ENCODE measurements at regions not wholly inside any gene's neighbourhood (a gene's known extent, or its start where the extent isn't known, plus 50 kb on each side); places are given as distances from the start of the nearest gene placed in this dataset.

DNA sequence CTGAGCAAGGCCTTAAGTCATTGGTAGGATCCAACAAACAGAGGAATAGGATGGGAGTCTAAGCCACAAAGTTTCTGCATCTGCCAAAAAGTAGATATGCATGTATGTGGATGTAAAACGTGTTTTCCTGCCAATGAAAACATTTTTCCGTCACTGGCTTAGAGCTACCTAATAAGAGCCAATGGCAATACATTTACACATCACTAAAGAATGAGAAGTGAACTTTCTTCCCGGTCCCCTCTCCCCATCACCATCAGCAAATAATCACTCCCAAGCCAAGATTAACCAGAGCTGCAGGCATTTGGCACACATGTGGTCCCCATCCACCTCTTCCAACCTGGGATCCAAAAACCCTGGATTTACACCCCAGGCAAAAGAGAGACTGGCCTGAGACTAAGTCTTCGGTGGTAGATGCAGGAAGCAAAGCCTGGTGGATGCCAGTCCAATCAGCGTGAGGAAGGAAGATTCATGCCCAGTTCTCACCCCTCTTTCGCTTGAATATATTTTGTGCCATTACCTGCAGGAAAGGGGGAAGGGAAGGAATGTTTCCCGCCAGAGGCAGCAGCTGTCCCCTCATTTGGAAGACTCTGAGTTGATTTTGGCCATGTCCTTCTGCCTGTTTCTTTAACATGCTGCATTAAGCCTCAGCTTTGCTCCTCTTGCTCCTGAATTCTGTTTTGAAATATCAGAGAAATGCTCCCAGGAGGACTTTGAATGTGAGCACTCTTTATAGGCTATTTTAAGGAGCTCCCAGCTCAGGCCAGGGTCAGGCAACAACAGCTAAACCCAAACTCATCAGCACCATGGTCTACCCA, 131.4 kb downstream of the CHIC2 start:
- TF ChIP-seq POLR2A (IDR thresholded peaks at IDR 0.05) (no peak), POLR2AphosphoS5 (IDR thresholded peaks at IDR 0.05; ENCODE audit: insufficient read depth in 1 of 2, low read depth in 1 of 2) (no peak)
- TF ChIP-seq, protein P1, sequence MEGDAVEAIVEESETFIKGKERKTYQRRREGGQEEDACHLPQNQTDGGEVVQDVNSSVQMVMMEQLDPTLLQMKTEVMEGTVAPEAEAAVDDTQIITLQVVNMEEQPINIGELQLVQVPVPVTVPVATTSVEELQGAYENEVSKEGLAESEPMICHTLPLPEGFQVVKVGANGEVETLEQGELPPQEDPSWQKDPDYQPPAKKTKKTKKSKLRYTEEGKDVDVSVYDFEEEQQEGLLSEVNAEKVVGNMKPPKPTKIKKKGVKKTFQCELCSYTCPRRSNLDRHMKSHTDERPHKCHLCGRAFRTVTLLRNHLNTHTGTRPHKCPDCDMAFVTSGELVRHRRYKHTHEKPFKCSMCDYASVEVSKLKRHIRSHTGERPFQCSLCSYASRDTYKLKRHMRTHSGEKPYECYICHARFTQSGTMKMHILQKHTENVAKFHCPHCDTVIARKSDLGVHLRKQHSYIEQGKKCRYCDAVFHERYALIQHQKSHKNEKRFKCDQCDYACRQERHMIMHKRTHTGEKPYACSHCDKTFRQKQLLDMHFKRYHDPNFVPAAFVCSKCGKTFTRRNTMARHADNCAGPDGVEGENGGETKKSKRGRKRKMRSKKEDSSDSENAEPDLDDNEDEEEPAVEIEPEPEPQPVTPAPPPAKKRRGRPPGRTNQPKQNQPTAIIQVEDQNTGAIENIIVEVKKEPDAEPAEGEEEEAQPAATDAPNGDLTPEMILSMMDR (IDR thresholded peaks at IDR 0.05), result no peak
- Histone ChIP-seq H3K27ac (no peak overlapping the region), H3K4me1 (no peaks in the 10 kb centered on the region), H3K4me3 (no peak overlapping the region), H3K27me3 (no peaks in the 10 kb centered on the region), H3K36me3 (no peaks in the 10 kb centered on the region), H3K9me3 (no peaks in the 10 kb centered on the region)
- intact Hi-C loops (cut with DNase I), result loop anchor here (5.0 kb wide), 1 partner anchor 284 kb away; no protein-coding TSS in a partner anchor
- no peak for DNase-seq (ENCODE audit: extremely low spot score in 2 of 2)

DNA sequence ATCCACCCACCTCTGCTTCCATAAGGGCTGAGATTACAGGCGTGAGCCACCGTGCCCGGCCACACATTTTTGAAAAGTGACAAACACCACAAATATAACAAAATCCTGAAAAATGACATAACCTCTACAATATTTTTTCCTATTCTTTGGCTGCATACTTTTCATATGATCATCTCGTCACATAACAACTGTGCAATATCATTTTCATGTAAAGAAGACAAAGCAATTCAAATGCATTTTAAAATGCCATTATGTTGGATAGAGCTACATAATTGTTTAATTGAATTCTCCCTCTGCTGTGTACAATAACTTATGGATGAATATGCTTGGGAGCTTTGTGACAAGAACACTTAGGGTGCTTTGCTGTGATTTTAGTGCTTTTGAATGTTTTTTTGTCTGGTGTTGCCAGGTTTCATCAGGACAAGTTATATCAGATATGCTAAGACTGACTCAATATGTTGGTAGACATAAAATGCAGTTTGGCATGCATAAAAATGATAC, 132.9 kb downstream of the CHIC2 start:
- H3K27ac ChIP-seq, result no peak overlapping the region
- no peak overlapping the region for H3K4me3 ChIP-seq
- H3K9me3 ChIP-seq, result no peaks in the 10 kb centered on the region
- TF ChIP-seq POLR2A (IDR thresholded peaks at IDR 0.05) (no peak), POLR2AphosphoS5 (IDR thresholded peaks at IDR 0.05; ENCODE audit: insufficient read depth in 1 of 2, low read depth in 1 of 2) (no peak)
- TF ChIP-seq, protein P1 (IDR thresholded peaks at IDR 0.05), result no peak
- no peaks in the 10 kb centered on the region for H3K27me3 ChIP-seq
- H3K36me3 ChIP-seq, result no peaks in the 10 kb centered on the region
- no peaks in the 10 kb centered on the region for H3K4me1 ChIP-seq
- intact Hi-C loops (cut with DNase I), result loop anchor here (5.0 kb wide), 1 partner anchor 286 kb away; no protein-coding TSS in a partner anchor
- no peak for DNase-seq (ENCODE audit: extremely low spot score in 2 of 2)

DNA sequence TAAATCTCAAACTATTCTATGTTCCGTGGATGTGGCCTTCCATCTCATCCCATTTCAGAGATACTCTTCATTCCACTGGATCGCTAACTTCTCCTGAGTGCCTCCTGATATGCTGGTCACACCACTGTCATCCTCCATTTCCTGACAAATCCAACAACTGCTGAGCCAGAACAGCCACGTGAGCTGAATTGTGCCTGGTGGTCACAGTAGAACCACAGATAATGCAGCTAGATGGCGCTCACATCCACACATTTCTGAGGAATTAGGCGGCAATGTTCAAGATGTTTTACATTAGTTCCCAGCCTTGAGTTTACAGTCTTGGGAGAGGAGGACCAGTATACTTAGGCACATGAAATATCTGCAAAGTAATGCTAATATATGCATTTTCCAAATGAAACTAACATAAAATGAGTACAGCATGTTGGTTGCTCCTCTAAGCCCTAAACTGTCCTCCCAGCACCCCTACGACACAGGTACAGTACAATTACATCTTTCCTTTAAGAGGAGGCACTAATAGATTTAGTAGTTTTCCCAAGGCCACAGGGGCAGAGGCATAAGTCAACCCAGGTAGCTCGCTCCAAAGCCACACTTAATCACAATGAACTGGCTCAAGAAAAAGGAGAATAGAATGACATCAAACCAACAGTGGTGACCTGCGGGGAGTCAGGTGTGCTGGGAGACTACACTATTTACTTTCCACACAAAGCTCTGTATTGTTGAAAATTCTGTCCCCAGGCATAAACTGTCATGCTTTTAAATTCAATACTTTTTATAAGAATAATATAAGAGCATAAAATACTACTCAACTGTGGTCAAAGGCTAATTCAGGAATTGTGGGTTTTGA, 134.2 kb downstream of the CHIC2 start:
- H3K27me3 ChIP-seq, result no peaks in the 10 kb centered on the region

DNA sequence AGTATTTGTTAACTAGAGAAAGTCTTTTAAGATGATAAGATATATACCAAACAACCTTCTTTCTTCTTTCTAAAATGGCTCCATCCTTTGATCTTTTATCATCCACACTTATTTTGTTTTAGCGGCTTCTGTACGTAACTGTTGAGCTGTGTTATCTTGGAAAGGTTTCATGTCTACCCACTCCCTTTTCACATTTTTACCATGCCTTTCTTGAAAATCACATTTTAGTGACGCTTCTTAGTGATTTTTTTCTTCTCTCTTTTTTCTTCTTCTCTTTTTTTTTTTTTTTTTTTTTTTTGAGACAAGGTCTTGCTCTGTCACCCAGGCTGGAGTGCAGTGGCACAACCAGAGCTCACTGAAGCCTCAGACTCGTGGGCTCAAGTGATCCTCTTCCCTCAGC, 135.1 kb downstream of the CHIC2 start:
- Histone ChIP-seq H3K9me3 (no peaks in the 10 kb centered on the region), H3K27ac (no peak overlapping the region), H3K4me3 (no peak overlapping the region), H3K27me3 (no peaks in the 10 kb centered on the region), H3K36me3 (no peaks in the 10 kb centered on the region), H3K4me1 (no peaks in the 10 kb centered on the region)
- intact Hi-C loops (cut with DNase I), result no loop called here
- DNase-seq (ENCODE audit: extremely low spot score in 2 of 2), result no peak
- TF ChIP-seq POLR2A (IDR thresholded peaks at IDR 0.05), result no peak

More for the DNA sequence above, 134.2 kb downstream of the CHIC2 start:
- Histone ChIP-seq H3K36me3 (no peaks in the 10 kb centered on the region), H3K9me3 (no peaks in the 10 kb centered on the region), H3K4me3 (no peak overlapping the region), H3K27ac (no peak overlapping the region), H3K4me1 (no peaks in the 10 kb centered on the region)
- no peak for DNase-seq (ENCODE audit: extremely low spot score in 2 of 2)
- TF ChIP-seq, protein P1 (IDR thresholded peaks at IDR 0.05), result peak; percentile 19 to 50 (median 36)
- TF ChIP-seq POLR2AphosphoS5 (IDR thresholded peaks at IDR 0.05; ENCODE audit: insufficient read depth in 1 of 2, low read depth in 1 of 2) (peak in 1 of 2 donors; percentile 51), POLR2A (IDR thresholded peaks at IDR 0.05) (no peak)
- intact Hi-C loops (cut with DNase I), result loop anchor here (5.0 kb wide), 1 partner anchor 287 kb away; no protein-coding TSS in a partner anchor

DNA sequence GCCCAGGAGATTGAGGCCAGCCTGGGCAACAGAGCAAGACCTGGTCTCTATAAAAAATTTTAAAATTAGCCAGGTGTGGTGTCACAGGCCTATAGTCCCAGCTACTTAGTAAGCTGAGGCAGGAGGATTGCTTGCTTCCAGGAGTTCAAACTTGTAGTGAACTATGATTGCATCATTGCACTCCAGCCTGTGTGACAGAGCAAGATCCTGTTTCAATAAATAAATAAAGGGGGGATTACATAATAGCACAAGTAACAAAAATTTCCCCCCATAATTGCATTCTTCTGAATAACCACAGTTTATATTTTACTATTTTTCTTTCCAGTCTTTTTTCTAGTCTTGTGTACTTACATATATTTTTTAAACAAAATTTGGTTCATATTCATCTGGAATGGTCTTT, 135.6 kb downstream of the CHIC2 start:
- no peak for DNase-seq (ENCODE audit: extremely low spot score in 2 of 2)
- Histone ChIP-seq H3K4me3 (no peak overlapping the region), H3K27ac (no peak overlapping the region), H3K36me3 (no peaks in the 10 kb centered on the region), H3K4me1 (no peaks in the 10 kb centered on the region), H3K9me3 (no peaks in the 10 kb centered on the region), H3K27me3 (no peaks in the 10 kb centered on the region)
- intact Hi-C loops (cut with DNase I), result no loop called here
- TF ChIP-seq, protein P1 (IDR thresholded peaks at IDR 0.05), result no peak
- no peak for TF ChIP-seq POLR2A (IDR thresholded peaks at IDR 0.05)
- no peak for TF ChIP-seq POLR2AphosphoS5 (IDR thresholded peaks at IDR 0.05; ENCODE audit: insufficient read depth in 1 of 2, low read depth in 1 of 2)
